Liver (tissue), 8 donors: ENCODE measurements at regions not wholly inside any gene's neighbourhood (a gene's known extent, or its start where the extent isn't known, plus 50 kb on each side); places are given as distances from the start of the nearest gene placed in this dataset.

ENCODE experiments used
- DNase-seq: peaks from one replicate; pipeline ENCODE4 v3.0.0-alpha.2; 2017; ENCODE audit warnings: low spot score
- H3K27ac ChIP-seq, 2 donors: one replicate each; pipeline ENCODE4 v1.7.0; 2013; ENCODE audit warnings: inconsistent platforms in 2 of 2, low read length in 2 of 2, control low read depth in 1 of 2, low read depth in 1 of 2, mild to moderate bottlenecking in 1 of 2
- H3K27me3 ChIP-seq, 4 donors: one replicate each; pipeline versions ENCODE4 v1.6.1 to v1.7.0; 2013; ENCODE audit warnings: low read length in 3 of 4, inconsistent platforms in 1 of 4, mild to moderate bottlenecking in 1 of 4, moderate library complexity in 1 of 4; ENCODE audit not compliant: control insufficient read depth in 4 of 4, insufficient read depth in 4 of 4
- H3K36me3 ChIP-seq, 4 donors: one replicate each; pipeline versions ENCODE4 v1.6.1 to v1.7.0; 2013; ENCODE audit warnings: low read length in 3 of 4, mild to moderate bottlenecking in 3 of 4, low read depth in 1 of 4, moderate library complexity in 1 of 4; ENCODE audit not compliant: control insufficient read depth in 4 of 4, insufficient read depth in 3 of 4
- H3K4me1 ChIP-seq, 4 donors: one replicate each; pipeline versions ENCODE4 v1.6.1 to v1.7.0; 2013; ENCODE audit warnings: low read length in 3 of 4, mild to moderate bottlenecking in 3 of 4, moderate library complexity in 1 of 4; ENCODE audit not compliant: control insufficient read depth in 4 of 4, insufficient read depth in 4 of 4
- H3K4me3 ChIP-seq, 3 donors: one replicate each; pipeline versions ENCODE4 v1.6.1 to v1.7.0; 2013; ENCODE audit warnings: low read length in 3 of 3, control low read depth in 1 of 3, low read depth in 1 of 3, mild to moderate bottlenecking in 1 of 3
- H3K9ac ChIP-seq, 2 donors: one replicate each; pipeline ENCODE4 v1.7.0; 2013; ENCODE audit warnings: low read length in 2 of 2, mild to moderate bottlenecking in 2 of 2, moderate library complexity in 2 of 2, control low read depth in 1 of 2, low read depth in 1 of 2
- H3K9me3 ChIP-seq, 4 donors: one replicate each; pipeline versions ENCODE4 v1.6.1 to v1.7.0; 2013; ENCODE audit warnings: low read length in 3 of 4; ENCODE audit not compliant: control insufficient read depth in 4 of 4
- ATF3 ChIP-seq: IDR thresholded peaks from 2 replicates; pipeline ENCODE4 v1.6.1; 2016; ENCODE audit warnings: antibody characterized with exemption
- CTCF ChIP-seq: fragments of 150-350 bp; IDR thresholded peaks from 2 replicates; pipeline ENCODE4 v1.5.1; 2017; ENCODE audit warnings: improper control_type of control experiment, low read depth, low read length; ENCODE audit not compliant: missing input control
- FOXA1 ChIP-seq: IDR thresholded peaks from 2 replicates; pipeline ENCODE4 v1.6.1; 2016; ENCODE audit warnings: antibody characterized with exemption
- FOXA2 ChIP-seq: IDR thresholded peaks from 2 replicates; pipeline ENCODE4 v1.6.1; 2016; ENCODE audit warnings: antibody characterized with exemption
- GABPA ChIP-seq, 2 donors: IDR thresholded peaks in 1 of 2; conservative IDR thresholded peaks in 1 of 2; 2 replicates each; pipeline ENCODE4 v1.6.1; 2016; ENCODE audit warnings: antibody characterized with exemption in 2 of 2, mild to moderate bottlenecking in 1 of 2, moderate library complexity in 1 of 2
- HNF4A ChIP-seq, 2 donors: conservative IDR thresholded peaks; 2 replicates each; pipeline ENCODE4 v1.6.1; 2016; ENCODE audit warnings: antibody characterized with exemption in 2 of 2, mild to moderate bottlenecking in 2 of 2
- JUND ChIP-seq, 2 donors: IDR thresholded peaks; 2 replicates each; pipeline ENCODE4 v1.6.1; 2016; ENCODE audit warnings: antibody characterized with exemption in 2 of 2
- MAX ChIP-seq: IDR thresholded peaks from 2 replicates; pipeline ENCODE4 v1.6.1; 2016; ENCODE audit warnings: antibody characterized with exemption
- NR2F2 ChIP-seq: IDR thresholded peaks from 2 replicates; pipeline ENCODE4 v1.6.1; 2016; ENCODE audit warnings: antibody characterized with exemption
- RAD21 ChIP-seq, 2 donors: IDR thresholded peaks; 2 replicates each; pipeline ENCODE4 v1.6.1; 2016; ENCODE audit warnings: antibody characterized with exemption in 2 of 2, mild to moderate bottlenecking in 2 of 2
- RXRA ChIP-seq, 2 donors: IDR thresholded peaks; 2 replicates each; pipeline ENCODE4 v1.6.1; 2017 to 2018; ENCODE audit warnings: antibody characterized with exemption in 2 of 2, mild to moderate bottlenecking in 1 of 2
- SP1 ChIP-seq: IDR thresholded peaks from 2 replicates; pipeline ENCODE4 v1.6.1; 2018; ENCODE audit warnings: antibody characterized with exemption, mild to moderate bottlenecking
- TAF1 ChIP-seq: conservative IDR thresholded peaks from 2 replicates; pipeline ENCODE4 v1.6.1; 2016; ENCODE audit warnings: antibody characterized with exemption, mild to moderate bottlenecking
- YY1 ChIP-seq: IDR thresholded peaks from 2 replicates; pipeline ENCODE4 v1.6.1; 2016; ENCODE audit warnings: antibody characterized with exemption, mild to moderate bottlenecking
- ZBTB33 ChIP-seq: IDR thresholded peaks from 2 replicates; pipeline ENCODE4 v1.6.1; 2016; ENCODE audit warnings: antibody characterized with exemption
- WGBS: extraction: QIAGEN DNeasy Blood & Tissue Kit; methylation state at CpG from one replicate; pipeline ENCODE4 v1.1.7; 2013; 5-methylcytosine and 5-hydroxymethylcytosine counted together
- donor health status: healthy.
- donor health status: healthy.
- donor health status: healthy.
- donor health status: healthy.
- donor health status: healthy.

GRCh38 chr13:40168425-40169166 is 497.8 kb downstream of the FOXO1 start:
- no peak overlapping the region for H3K27ac ChIP-seq
- no peak overlapping the region for H3K9ac ChIP-seq
- DNase-seq = no peak
- TF ChIP-seq SP1 = no peak
- no peak for TF ChIP-seq HNF4A (conservative IDR thresholded peaks at IDR 0.05)
- no peak overlapping the region for H3K4me3 ChIP-seq
- H3K36me3 ChIP-seq = no peaks in the 10 kb centered on the region
- no peaks in the 10 kb centered on the region for H3K4me1 ChIP-seq
- H3K27me3 ChIP-seq = no peaks in the 10 kb centered on the region
- WGBS = 93% methylated on average over 1 of the region's 1 CpG
- no peaks in the 10 kb centered on the region for H3K9me3 ChIP-seq

GRCh38 chr13:40169476-40169875 is 497.0 kb downstream of the FOXO1 start:
- Histone ChIP-seq H3K4me1 (no peaks in the 10 kb centered on the region), H3K27ac (no peak overlapping the region), H3K4me3 (no peak overlapping the region), H3K27me3 (no peaks in the 10 kb centered on the region), H3K9me3 (no peaks in the 10 kb centered on the region), H3K9ac (no peak overlapping the region), H3K36me3 (no peaks in the 10 kb centered on the region)
- DNase-seq = no peak
- TF ChIP-seq JUND (IDR thresholded peaks at IDR 0.05) = no peak
- TF ChIP-seq FOXA1 = no peak
- no peak for TF ChIP-seq HNF4A (conservative IDR thresholded peaks at IDR 0.05)
- TF ChIP-seq ZBTB33 = no peak
- no peak for TF ChIP-seq CTCF
- TF ChIP-seq RAD21 (IDR thresholded peaks at IDR 0.05) = no peak
- no peak for TF ChIP-seq TAF1
- TF ChIP-seq MAX = no peak
- WGBS = 91% methylated on average over 4 of the region's 4 CpGs

- no peak overlapping the region for H3K27ac ChIP-seq
- H3K4me1 ChIP-seq = no peaks in the 10 kb centered on the region
- H3K4me3 ChIP-seq = no peak overlapping the region
- H3K9ac ChIP-seq = no peak overlapping the region
- WGBS = 88% methylated on average over 4 of the region's 4 CpGs
- TF ChIP-seq RAD21 (IDR thresholded peaks at IDR 0.05) (no peak), SP1 (no peak), ATF3 (no peak), NR2F2 (no peak), HNF4A (conservative IDR thresholded peaks at IDR 0.05) (no peak), TAF1 (no peak), GABPA (IDR thresholded peaks at IDR 0.05 in 1 of 2, conservative IDR thresholded peaks at IDR 0.05 in 1 of 2) (no peak), RXRA (IDR thresholded peaks at IDR 0.05) (no peak), FOXA2 (no peak), YY1 (no peak)
- no peaks in the 10 kb centered on the region for H3K36me3 ChIP-seq
- no peak for DNase-seq
- H3K27me3 ChIP-seq = no peaks in the 10 kb centered on the region
- no peaks in the 10 kb centered on the region for H3K9me3 ChIP-seq
Observed at GRCh38 chr13:40170091-40170490, 496.4 kb downstream of the FOXO1 start.
